ENCODE measurements at regions not wholly inside any gene's neighbourhood (a gene's known extent, or its start where the extent isn't known, plus 50 kb on each side); places are given as distances from the start of the nearest gene placed in this dataset.

GRCh38 chr7:67696124-67696523, 699.5 kb downstream of the TYW1 start:
- TF ChIP-seq CTCF (conservative IDR thresholded peaks at IDR 0.05; ENCODE audit: low read length) (no peak), EZH2phosphoT487 (IDR thresholded peaks at IDR 0.05; ENCODE audit: borderline replicate concordance) (no peak)
- Histone ChIP-seq H3F3A (ENCODE audit: low read depth) (no peaks in the 10 kb centered on the region), H3K27me3 (ENCODE audit: insufficient read depth, low read length, poor library complexity, severe bottlenecking) (no peaks in the 10 kb centered on the region), H3K4me1 (ENCODE audit: insufficient read depth, low read length, poor library complexity, severe bottlenecking) (no peaks in the 10 kb centered on the region), H3K9ac (ENCODE audit: low read depth, low read length, poor library complexity, severe bottlenecking) (no peak overlapping the region), H3K9me2 (replicated peaks; ENCODE audit: low read depth, low read length) (no peaks in the 10 kb centered on the region), H3K9me3 (ENCODE audit: insufficient read depth, low read depth, low read length) (no peaks in the 10 kb centered on the region; the same call in 1 of the 2 replicates), H4K20me1 (ENCODE audit: insufficient read depth, low read length, poor library complexity, severe bottlenecking) (no peaks in the 10 kb centered on the region), H3K4me3 (ENCODE audit: low read length, poor library complexity, severe bottlenecking) (no peak overlapping the region), H3K79me2 (ENCODE audit: insufficient read depth, low read length) (no peaks in the 10 kb centered on the region), H3K4me2 (ENCODE audit: low read depth, low read length, poor library complexity, severe bottlenecking) (no peak overlapping the region), H3K36me3 (ENCODE audit: insufficient read depth, low read length) (no peaks in the 10 kb centered on the region), H2AFZ (ENCODE audit: low read length) (no peak overlapping the region)

GRCh38 chr7:67696878-67697277, 700.2 kb downstream of the TYW1 start:
- Histone ChIP-seq H3K4me3 (ENCODE audit: low read length, poor library complexity, severe bottlenecking) (no peak overlapping the region), H4K20me1 (ENCODE audit: insufficient read depth, low read length, poor library complexity, severe bottlenecking) (no peaks in the 10 kb centered on the region), H3K27me3 (ENCODE audit: insufficient read depth, low read length, poor library complexity, severe bottlenecking) (no peaks in the 10 kb centered on the region), H3K4me2 (ENCODE audit: low read depth, low read length, poor library complexity, severe bottlenecking) (no peak overlapping the region), H3K36me3 (ENCODE audit: insufficient read depth, low read length) (no peaks in the 10 kb centered on the region), H3K9ac (ENCODE audit: low read depth, low read length, poor library complexity, severe bottlenecking) (no peak overlapping the region), H3K79me2 (ENCODE audit: insufficient read depth, low read length) (no peaks in the 10 kb centered on the region), H3F3A (ENCODE audit: low read depth) (no peaks in the 10 kb centered on the region), H3K9me3 (ENCODE audit: insufficient read depth, low read depth, low read length) (no peaks in the 10 kb centered on the region; the same call in 1 of the 2 replicates), H3K4me1 (ENCODE audit: insufficient read depth, low read length, poor library complexity, severe bottlenecking) (no peaks in the 10 kb centered on the region), H2AFZ (ENCODE audit: low read length) (no peak overlapping the region), H3K9me2 (replicated peaks; ENCODE audit: low read depth, low read length) (no peaks in the 10 kb centered on the region)
- TF ChIP-seq EZH2phosphoT487 (IDR thresholded peaks at IDR 0.05; ENCODE audit: borderline replicate concordance) (no peak), CTCF (conservative IDR thresholded peaks at IDR 0.05; ENCODE audit: low read length) (no peak)

- no peaks in the 10 kb centered on the region for H3F3A ChIP-seq (ENCODE audit: low read depth)
- no peaks in the 10 kb centered on the region for H3K27me3 ChIP-seq (ENCODE audit: insufficient read depth, low read length, poor library complexity, severe bottlenecking)
- no peak overlapping the region for H3K9ac ChIP-seq (ENCODE audit: low read depth, low read length, poor library complexity, severe bottlenecking)
- H3K79me2 ChIP-seq (ENCODE audit: insufficient read depth, low read length): no peaks in the 10 kb centered on the region
- no peaks in the 10 kb centered on the region for H3K4me1 ChIP-seq (ENCODE audit: insufficient read depth, low read length, poor library complexity, severe bottlenecking)
- no peaks in the 10 kb centered on the region for H4K20me1 ChIP-seq (ENCODE audit: insufficient read depth, low read length, poor library complexity, severe bottlenecking)
- no peak overlapping the region for H2AFZ ChIP-seq (ENCODE audit: low read length)
- TF ChIP-seq EZH2phosphoT487 (IDR thresholded peaks at IDR 0.05; ENCODE audit: borderline replicate concordance) (no peak), CTCF (conservative IDR thresholded peaks at IDR 0.05; ENCODE audit: low read length) (no peak)
- H3K4me3 ChIP-seq (ENCODE audit: low read length, poor library complexity, severe bottlenecking): no peak overlapping the region
- H3K36me3 ChIP-seq (ENCODE audit: insufficient read depth, low read length): no peaks in the 10 kb centered on the region
- no peaks in the 10 kb centered on the region; the same call in 1 of the 2 replicates for H3K9me3 ChIP-seq (ENCODE audit: insufficient read depth, low read depth, low read length)
- H3K9me2 ChIP-seq (replicated peaks; ENCODE audit: low read depth, low read length): no peaks in the 10 kb centered on the region
- H3K4me2 ChIP-seq (ENCODE audit: low read depth, low read length, poor library complexity, severe bottlenecking): no peak overlapping the region
Measured at GRCh38 chr7:67698354-67698753, 701.7 kb downstream of the TYW1 start.
